ENCODE measurements at regions not wholly inside any gene's neighbourhood (a gene's known extent, or its start where the extent isn't known, plus 50 kb on each side); places are given as distances from the start of the nearest gene placed in this dataset.
"Not testable (repeated sequence)": the region's sequence is repeated elsewhere in the genome, so short reads cannot be mapped to it uniquely, and the experiment has no call there.

GRCh38 chr12:14696-15095 is 51.9 kb upstream of the IQSEC3 start:
- H3K79me2 ChIP-seq (ENCODE audit: insufficient read depth); H3K36me3 ChIP-seq (replicated peaks in 1 of 2; ENCODE audit: control insufficient read depth in 1 of 2, insufficient read depth in 2 of 2, low read length in 1 of 2); H3K4me1 ChIP-seq (ENCODE audit: control insufficient read depth in 1 of 2, insufficient read depth in 2 of 2, low read depth in 1 of 2, low read length in 1 of 2); H3K27ac ChIP-seq (ENCODE audit: low read depth in 2 of 2, low read length in 1 of 2); H3K4me3 ChIP-seq (ENCODE audit: low read depth in 2 of 2, low read length in 1 of 2); H3K9me2 ChIP-seq; CTCF ChIA-PET; H3K9ac ChIP-seq; H3F3A ChIP-seq (replicated peaks; ENCODE audit: insufficient read depth); DNase-seq; H3K9me3 ChIP-seq; POLR2A ChIA-PET; H2AFZ ChIP-seq (ENCODE audit: low read depth); H4K20me1 ChIP-seq (ENCODE audit: insufficient read depth); H3K27me3 ChIP-seq (ENCODE audit: insufficient read depth); H3K4me2 ChIP-seq: not testable (repeated sequence)
- WGBS (ENCODE audit: low lambda C conversion rate): 86% methylated on average over 8 of the region's 12 CpGs

- DNase-seq; H3K79me2 ChIP-seq (ENCODE audit: insufficient read depth); H3K4me2 ChIP-seq; H3K27me3 ChIP-seq (ENCODE audit: insufficient read depth); H3K4me1 ChIP-seq (ENCODE audit: control insufficient read depth in 1 of 2, insufficient read depth in 2 of 2, low read depth in 1 of 2, low read length in 1 of 2); POLR2A ChIA-PET; H3K36me3 ChIP-seq (replicated peaks in 1 of 2; ENCODE audit: control insufficient read depth in 1 of 2, insufficient read depth in 2 of 2, low read length in 1 of 2); H3F3A ChIP-seq (replicated peaks; ENCODE audit: insufficient read depth); H3K27ac ChIP-seq (ENCODE audit: low read depth in 2 of 2, low read length in 1 of 2); H3K9me2 ChIP-seq; CTCF ChIA-PET; H4K20me1 ChIP-seq (ENCODE audit: insufficient read depth); H3K9ac ChIP-seq; H2AFZ ChIP-seq (ENCODE audit: low read depth); H3K4me3 ChIP-seq (ENCODE audit: low read depth in 2 of 2, low read length in 1 of 2); H3K9me3 ChIP-seq: not testable (repeated sequence)
- 93% methylated on average over 6 of the region's 9 CpGs for WGBS (ENCODE audit: low lambda C conversion rate)
Measured at GRCh38 chr12:15381-15780, 51.2 kb upstream of the IQSEC3 start.

- H3K9me3 ChIP-seq: not testable (repeated sequence)
- WGBS (ENCODE audit: low lambda C conversion rate): 90% methylated on average over 2 of the region's 9 CpGs
Measured at GRCh38 chr12:16019-16418, 50.5 kb upstream of the IQSEC3 start.

DNA sequence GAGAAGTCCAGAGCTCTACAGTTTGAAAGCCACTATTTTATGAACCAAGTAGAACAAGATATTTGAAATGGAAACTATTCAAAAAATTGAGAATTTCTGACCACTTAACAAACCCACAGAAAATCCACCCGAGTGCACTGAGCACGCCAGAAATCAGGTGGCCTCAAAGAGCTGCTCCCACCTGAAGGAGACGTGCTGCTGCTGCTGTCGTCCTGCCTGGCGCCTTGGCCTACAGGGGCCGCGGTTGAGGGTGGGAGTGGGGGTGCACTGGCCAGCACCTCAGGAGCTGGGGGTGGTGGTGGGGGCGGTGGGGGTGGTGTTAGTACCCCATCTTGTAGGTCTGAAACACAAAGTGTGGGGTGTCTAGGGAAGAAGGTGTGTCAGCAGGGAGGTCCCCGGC is 50.0 kb upstream of the IQSEC3 start:
- 100% methylated on average over 1 of the region's 9 CpGs for WGBS (ENCODE audit: low lambda C conversion rate)
- H2AFZ ChIP-seq (ENCODE audit: low read depth); H3F3A ChIP-seq (replicated peaks; ENCODE audit: insufficient read depth); CTCF ChIA-PET; H4K20me1 ChIP-seq (ENCODE audit: insufficient read depth); H3K4me2 ChIP-seq; H3K27me3 ChIP-seq (ENCODE audit: insufficient read depth); H3K9ac ChIP-seq; H3K27ac ChIP-seq (ENCODE audit: low read depth in 2 of 2, low read length in 1 of 2); DNase-seq; H3K79me2 ChIP-seq (ENCODE audit: insufficient read depth); H3K9me2 ChIP-seq; H3K4me3 ChIP-seq (ENCODE audit: low read depth in 2 of 2, low read length in 1 of 2); H3K9me3 ChIP-seq; POLR2A ChIA-PET: not testable (repeated sequence)
- Histone ChIP-seq H3K36me3 (replicated peaks in 1 of 2; ENCODE audit: control insufficient read depth in 1 of 2, insufficient read depth in 2 of 2, low read length in 1 of 2) (peaks cover 4 to 10% of the 10 kb centered on the region in 2 experiments), H3K4me1 (ENCODE audit: control insufficient read depth in 1 of 2, insufficient read depth in 2 of 2, low read depth in 1 of 2, low read length in 1 of 2) (peaks cover 0 to 11% of the 10 kb centered on the region in 2 experiments; a peak in 1 of 4 replicates)

More at GRCh38 chr12:16019-16418, 50.5 kb upstream of the IQSEC3 start:
- H3K9me2 ChIP-seq; H3K9ac ChIP-seq; DNase-seq; H3K27me3 ChIP-seq (ENCODE audit: insufficient read depth); H3K79me2 ChIP-seq (ENCODE audit: insufficient read depth); H3K4me2 ChIP-seq; H2AFZ ChIP-seq (ENCODE audit: low read depth); H3K4me1 ChIP-seq (ENCODE audit: control insufficient read depth in 1 of 2, insufficient read depth in 2 of 2, low read depth in 1 of 2, low read length in 1 of 2); H3K36me3 ChIP-seq (replicated peaks in 1 of 2; ENCODE audit: control insufficient read depth in 1 of 2, insufficient read depth in 2 of 2, low read length in 1 of 2); H3F3A ChIP-seq (replicated peaks; ENCODE audit: insufficient read depth); POLR2A ChIA-PET; CTCF ChIA-PET; H4K20me1 ChIP-seq (ENCODE audit: insufficient read depth); H3K27ac ChIP-seq (ENCODE audit: low read depth in 2 of 2, low read length in 1 of 2); H3K4me3 ChIP-seq (ENCODE audit: low read depth in 2 of 2, low read length in 1 of 2): not testable (repeated sequence)

Data from SK-N-SH (cell line).